OCI-LY7 (cell line): ENCODE measurements at regions not wholly inside any gene's neighbourhood (a gene's known extent, or its start where the extent isn't known, plus 50 kb on each side); places are given as distances from the start of the nearest gene placed in this dataset.

Experiments used
- BruUV-seq: library from RNA; stranded (reverse); fragments of 400-500 nt; replicated peaks from 2 replicates; lab custom pipeline; 2021; lab: Mats Ljungman, UMichigan
- CTCF ChIA-PET: fragments of 300-600 bp; sonication (Branson Sonifier 250); formaldehyde crosslinking; loops from one replicate; lab custom pipeline; 2022; ENCODE audit warnings: antibody characterized with exemption; ENCODE audit not compliant: unreplicated experiment; lab: Charles Lee
- POLR2A ChIA-PET: fragments of 300-600 bp; sonication (Branson Sonifier 250); formaldehyde crosslinking; loops from one replicate; lab custom pipeline; 2022; ENCODE audit warnings: antibody characterized with exemption; lab: Charles Lee
- DNase-seq: peaks from one replicate; pipeline ENCODE4 v3.0.0-alpha.2; 2015; ENCODE audit warnings: low spot score
- H2AFZ ChIP-seq: fragments of 200-600 bp; sonication (generic), shearing (Covaris generic); 2 replicates; pipeline ENCODE4 v1.6.1; 2014; ENCODE audit warnings: mild to moderate bottlenecking, antibody characterized with exemption, low read length, moderate library complexity
- H3K27ac ChIP-seq: fragments of 200-600 bp; sonication (generic); 2 replicates; pipeline ENCODE4 v1.5.1; 2014; ENCODE audit warnings: mixed run types, low read depth, mild to moderate bottlenecking, moderate library complexity, low read length, inconsistent platforms; ENCODE audit not compliant: poor library complexity, severe bottlenecking
- H3K36me3 ChIP-seq: fragments of 200-600 bp; sonication (generic); 2 replicates; pipeline ENCODE4 v1.6.1; 2014; ENCODE audit warnings: mild to moderate bottlenecking, antibody characterized with exemption, low read length, moderate library complexity, mixed read lengths; ENCODE audit not compliant: insufficient read depth
- H3K4me1 ChIP-seq: fragments of 200-600 bp; sonication (generic); 2 replicates; pipeline ENCODE4 v1.5.1; 2014; ENCODE audit warnings: mild to moderate bottlenecking, low read length; ENCODE audit not compliant: insufficient read depth, poor library complexity, severe bottlenecking
- H3K4me2 ChIP-seq: fragments of 200-600 bp; sonication (generic); 2 replicates; pipeline ENCODE4 v1.6.1; 2014; ENCODE audit warnings: mild to moderate bottlenecking, low read length
- H3K4me3 ChIP-seq: fragments of 200-600 bp; sonication (generic); 2 replicates; pipeline ENCODE4 v1.5.1; 2014; ENCODE audit warnings: mild to moderate bottlenecking, low read depth, low read length; ENCODE audit not compliant: poor library complexity, severe bottlenecking
- H3K79me2 ChIP-seq: fragments of 200-600 bp; sonication (generic); 2 replicates; pipeline ENCODE4 v1.6.1; 2016; ENCODE audit warnings: low read depth, mild to moderate bottlenecking, low read length, moderate library complexity, mixed read lengths; ENCODE audit not compliant: insufficient read depth
- H3K9me2 ChIP-seq: fragments of 200-600 bp; sonication (generic); 2 replicates; pipeline ENCODE4 v1.6.1; 2016; ENCODE audit warnings: mild to moderate bottlenecking, low read length, mixed read lengths; ENCODE audit not compliant: insufficient read depth
- H3K9me3 ChIP-seq: fragments of 200-600 bp; sonication (generic); 2 replicates; pipeline ENCODE4 v1.6.1; 2014; ENCODE audit warnings: mild to moderate bottlenecking, mixed run types, low read length, mixed read lengths
- H4K20me1 ChIP-seq: fragments of 200-600 bp; sonication (generic); 2 replicates; pipeline ENCODE4 v1.6.1; 2014; ENCODE audit warnings: mild to moderate bottlenecking, antibody characterized with exemption, low read length, moderate library complexity, mixed read lengths; ENCODE audit not compliant: insufficient read depth
- CTCF ChIP-seq: fragments of 200-600 bp; sonication (generic); conservative IDR thresholded peaks from 2 replicates; pipeline ENCODE4 v1.5.1; 2014; ENCODE audit warnings: mild to moderate bottlenecking, antibody characterized with exemption, low read length, moderate library complexity, mixed read lengths
- EZH2phosphoT487 ChIP-seq: fragments of 200-600 bp; sonication (generic); IDR thresholded peaks from 2 replicates; pipeline ENCODE4 v1.6.1; 2018; ENCODE audit warnings: low read depth, borderline replicate concordance, mild to moderate bottlenecking, mixed run types, antibody characterized with exemption, low read length, moderate library complexity, mixed read lengths
- intact Hi-C: fragments of 100-400 bp; cut with micrococcal nuclease; formaldehyde crosslinking; loops from one replicate; pipeline ENCODE4 v1.10.0; 2022; ENCODE audit not compliant: unreplicated experiment

- Histone ChIP-seq H3K4me2 (no peak overlapping the region), H3K36me3 (no peaks in the 10 kb centered on the region), H3K4me1 (no peaks in the 10 kb centered on the region), H2AFZ (no peak overlapping the region), H3K27ac (no peak overlapping the region), H3K79me2 (no peaks in the 10 kb centered on the region), H3K4me3 (no peak overlapping the region), H4K20me1 (no peaks in the 10 kb centered on the region), H3K9me3 (no peaks in the 10 kb centered on the region), H3K9me2 (no peaks in the 10 kb centered on the region)
- POLR2A ChIA-PET: interaction anchor here (0.6 kb wide), 1 partner anchor 404 kb away, joined by 6 read pairs; no protein-coding TSS in a partner anchor
- BruUV-seq: no TSS peak
- TF ChIP-seq EZH2phosphoT487 (no peak), CTCF (no peak)
- CTCF ChIA-PET: interaction anchor here (0.6 kb wide), 1 partner anchor 286 kb away, joined by 5 read pairs; no protein-coding TSS in a partner anchor
- DNase-seq: no peak
- intact Hi-C loops: no loop called here
Measured at GRCh38 chr4:42306221-42307109, 90.8 kb upstream of the SHISA3 start.

DNA sequence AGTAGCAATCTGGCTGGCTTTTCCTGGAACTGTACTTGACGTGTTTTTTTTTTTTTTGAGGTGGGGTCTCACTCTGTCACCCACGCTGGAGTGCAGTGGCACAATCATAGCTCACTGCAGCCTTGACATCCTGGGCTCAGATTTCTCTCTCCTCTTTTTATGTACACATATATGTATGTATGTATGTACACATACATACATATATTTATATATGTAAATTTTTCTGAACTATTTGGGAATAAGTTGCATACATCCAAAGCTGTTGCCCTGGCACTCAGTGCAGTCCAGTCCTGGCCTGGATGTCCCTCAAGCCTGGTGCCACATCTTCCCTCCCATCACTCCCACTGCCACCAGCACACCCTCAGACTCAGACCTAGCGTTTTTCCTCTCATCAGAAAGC, 89.0 kb upstream of the SHISA3 start:
- Histone ChIP-seq H3K4me1 (no peaks in the 10 kb centered on the region), H3K27ac (no peak overlapping the region), H3K9me3 (no peaks in the 10 kb centered on the region), H3K79me2 (no peaks in the 10 kb centered on the region), H3K4me3 (no peak overlapping the region), H3K36me3 (no peaks in the 10 kb centered on the region), H3K4me2 (no peak overlapping the region), H4K20me1 (no peaks in the 10 kb centered on the region), H2AFZ (no peak overlapping the region), H3K9me2 (no peaks in the 10 kb centered on the region)
- BruUV-seq: no TSS peak
- no peak for DNase-seq
- ChIA-PET CTCF (no interaction called here), POLR2A (interaction anchor here (0.7 kb wide), 1 partner anchor 419 kb away, joined by 4 read pairs; no protein-coding TSS in a partner anchor)
- TF ChIP-seq EZH2phosphoT487 (no peak), CTCF (no peak)
- intact Hi-C loops: no loop called here
